Peyer's patch (tissue), 4 donors: ENCODE measurements at regions not wholly inside any gene's neighbourhood (a gene's known extent, or its start where the extent isn't known, plus 50 kb on each side); places are given as distances from the start of the nearest gene placed in this dataset.

ENCODE experiments used
- POLR2A ChIP-seq, 2 donors: fragments of 450-650 bp; IDR thresholded peaks; one replicate each; pipeline ENCODE4 v1.5.1; 2017; ENCODE audit warnings: antibody characterized with exemption in 2 of 2, mild to moderate bottlenecking in 2 of 2, moderate library complexity in 2 of 2
- TF ChIP-seq, protein P1 (sequence below), 6 experiments: fragments of 450-650 bp in 4 of 6; fragments of 200-600 bp in 2 of 6; sonication (generic) in 1 of 6; IDR thresholded peaks; one replicate each; pipeline ENCODE4 v1.5.1; 2017 to 2019; ENCODE audit warnings: antibody characterized with exemption in 6 of 6, mild to moderate bottlenecking in 3 of 6, moderate library complexity in 1 of 6

DNA sequence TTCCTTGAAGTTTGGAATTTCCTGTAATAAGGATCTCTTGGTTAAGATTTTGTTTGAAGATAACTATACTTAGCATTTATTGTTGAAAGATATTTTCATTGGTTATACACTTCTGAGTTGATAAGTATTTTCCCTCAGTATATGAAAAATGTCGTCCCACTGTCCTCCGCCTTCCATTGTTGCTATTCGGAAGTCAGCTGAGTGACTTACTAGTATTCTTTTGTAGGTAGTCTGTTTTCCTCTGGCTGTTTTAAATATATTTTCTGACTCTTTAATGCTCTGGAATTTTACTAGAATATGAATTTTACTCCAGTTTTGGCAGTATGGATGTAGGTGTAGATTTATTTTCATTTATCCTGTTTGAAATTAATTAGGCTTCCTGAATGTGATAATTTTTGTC is 498.7 kb upstream of the NFIA start:
- TF ChIP-seq, protein P1, sequence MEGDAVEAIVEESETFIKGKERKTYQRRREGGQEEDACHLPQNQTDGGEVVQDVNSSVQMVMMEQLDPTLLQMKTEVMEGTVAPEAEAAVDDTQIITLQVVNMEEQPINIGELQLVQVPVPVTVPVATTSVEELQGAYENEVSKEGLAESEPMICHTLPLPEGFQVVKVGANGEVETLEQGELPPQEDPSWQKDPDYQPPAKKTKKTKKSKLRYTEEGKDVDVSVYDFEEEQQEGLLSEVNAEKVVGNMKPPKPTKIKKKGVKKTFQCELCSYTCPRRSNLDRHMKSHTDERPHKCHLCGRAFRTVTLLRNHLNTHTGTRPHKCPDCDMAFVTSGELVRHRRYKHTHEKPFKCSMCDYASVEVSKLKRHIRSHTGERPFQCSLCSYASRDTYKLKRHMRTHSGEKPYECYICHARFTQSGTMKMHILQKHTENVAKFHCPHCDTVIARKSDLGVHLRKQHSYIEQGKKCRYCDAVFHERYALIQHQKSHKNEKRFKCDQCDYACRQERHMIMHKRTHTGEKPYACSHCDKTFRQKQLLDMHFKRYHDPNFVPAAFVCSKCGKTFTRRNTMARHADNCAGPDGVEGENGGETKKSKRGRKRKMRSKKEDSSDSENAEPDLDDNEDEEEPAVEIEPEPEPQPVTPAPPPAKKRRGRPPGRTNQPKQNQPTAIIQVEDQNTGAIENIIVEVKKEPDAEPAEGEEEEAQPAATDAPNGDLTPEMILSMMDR (IDR thresholded peaks at IDR 0.05) = no peak
- no peak for TF ChIP-seq POLR2A (IDR thresholded peaks at IDR 0.05)
